Panc1 (cell line): ENCODE measurements at regions not wholly inside any gene's neighbourhood (a gene's known extent, or its start where the extent isn't known, plus 50 kb on each side); places are given as distances from the start of the nearest gene placed in this dataset.

Experiments used
- CTCF ChIP-seq: fragments of 450-650 bp; IDR thresholded peaks from 2 replicates; pipeline ENCODE4 v1.5.1; 2017; ENCODE audit warnings: mild to moderate bottlenecking
- POLR2AphosphoS5 ChIP-seq: IDR thresholded peaks from 2 replicates; pipeline ENCODE4 v1.6.1; 2012; ENCODE audit warnings: mild to moderate bottlenecking, low read depth, low read length, moderate library complexity
- SIN3A ChIP-seq: IDR thresholded peaks from 2 replicates; pipeline ENCODE4 v1.6.1; 2012; ENCODE audit warnings: low read depth, mild to moderate bottlenecking, low read length, moderate library complexity, borderline replicate concordance; ENCODE audit not compliant: insufficient read depth
- TCF7L2 ChIP-seq: IDR thresholded peaks from 2 replicates; pipeline ENCODE4 v1.6.1; 2011; ENCODE audit warnings: mild to moderate bottlenecking, low read depth, low read length, inconsistent platforms

GRCh38 chr12:47410383-47410782, 295.4 kb downstream of the RPAP3 start:
- TF ChIP-seq CTCF (no peak), POLR2AphosphoS5 (no peak), SIN3A (no peak), TCF7L2 (no peak)
